Spleen (tissue), 7 donors: ENCODE measurements at regions not wholly inside any gene's neighbourhood (a gene's known extent, or its start where the extent isn't known, plus 50 kb on each side); places are given as distances from the start of the nearest gene placed in this dataset.

ENCODE experiments used
- CTCF ChIP-seq, 11 experiments: fragments of 200-600 bp in 7 of 11; fragments of 450-650 bp in 4 of 11; sonication (generic) in 4 of 11; IDR thresholded peaks in 8 of 11; conservative IDR thresholded peaks in 3 of 11; 1 replicate in 7 of 11; 2 replicates in 4 of 11; pipeline versions ENCODE4 v1.4.0 to v1.8.0; 2016 to 2021; ENCODE audit warnings: antibody characterized with exemption in 11 of 11, inconsistent platforms in 4 of 11, mild to moderate bottlenecking in 1 of 11
- POLR2A ChIP-seq, 3 donors: fragments of 450-650 bp; IDR thresholded peaks; one replicate each; pipeline ENCODE4 v1.5.1; 2017; ENCODE audit warnings: antibody characterized with exemption in 3 of 3, mild to moderate bottlenecking in 1 of 3
- POLR2AphosphoS5 ChIP-seq, 3 donors: sonication (generic); formaldehyde crosslinking; IDR thresholded peaks; one replicate each; pipeline ENCODE4 v1.5.1; 2017; ENCODE audit warnings: antibody characterized with exemption in 3 of 3
- donor health status: DM: no; HTN: no; CAD: no; lungs with moderate emphysema.
- donor health status: DM: no; HTN: no; CAD: no.
- donor health status: DM: no; HTN: no; CAD: no.

- no peak for TF ChIP-seq CTCF (IDR thresholded peaks at IDR 0.05 in 8 of 11, conservative IDR thresholded peaks at IDR 0.05 in 3 of 11)
- TF ChIP-seq POLR2AphosphoS5 (IDR thresholded peaks at IDR 0.05): no peak
- no peak for TF ChIP-seq POLR2A (IDR thresholded peaks at IDR 0.05)
Measured at GRCh38 chr17:73938706-73939105, 264.8 kb upstream of the RPL38 start.
